ENCODE measurements at regions not wholly inside any gene's neighbourhood (a gene's known extent, or its start where the extent isn't known, plus 50 kb on each side); places are given as distances from the start of the nearest gene placed in this dataset.

GRCh38 chr20:56949318-56949717, 317.1 kb downstream of the BMP7 start:
- Histone ChIP-seq H3K36me3 (no peaks in the 10 kb centered on the region), H3K4me3 (ENCODE audit: low read depth in 1 of 2, low read length in 1 of 2) (no peak overlapping the region), H3K27me3 (peaks cover 18% of the 10 kb centered on the region), H3K27ac (no peak overlapping the region), H3K9me3 (no peaks in the 10 kb centered on the region), H3K4me1 (ENCODE audit: control insufficient read depth in 1 of 2, insufficient read depth in 1 of 2, low read depth in 1 of 2, low read length in 1 of 2) (no peaks in the 10 kb centered on the region)
- TF ChIP-seq CTCF (IDR thresholded peaks at IDR 0.05), result no peak

GRCh38 chr20:56952258-56953047, 314.0 kb downstream of the BMP7 start:
- Histone ChIP-seq H3K4me1 (ENCODE audit: control insufficient read depth in 1 of 2, insufficient read depth in 1 of 2, low read depth in 1 of 2, low read length in 1 of 2) (no peaks in the 10 kb centered on the region), H3K9me3 (no peaks in the 10 kb centered on the region), H3K27me3 (peaks cover 40% of the 10 kb centered on the region), H3K36me3 (no peaks in the 10 kb centered on the region), H3K27ac (no peak overlapping the region), H3K4me3 (ENCODE audit: low read depth in 1 of 2, low read length in 1 of 2) (no peak overlapping the region)
- TF ChIP-seq CTCF (IDR thresholded peaks at IDR 0.05), result no peak

- peaks cover 46% of the 10 kb centered on the region for H3K27me3 ChIP-seq
- H3K36me3 ChIP-seq, result no peaks in the 10 kb centered on the region
- no peak overlapping the region for H3K4me3 ChIP-seq (ENCODE audit: low read depth in 1 of 2, low read length in 1 of 2)
- no peaks in the 10 kb centered on the region for H3K4me1 ChIP-seq (ENCODE audit: control insufficient read depth in 1 of 2, insufficient read depth in 1 of 2, low read depth in 1 of 2, low read length in 1 of 2)
- no peaks in the 10 kb centered on the region for H3K9me3 ChIP-seq
- no peak overlapping the region for H3K27ac ChIP-seq
- no peak for TF ChIP-seq CTCF (IDR thresholded peaks at IDR 0.05)
These were observed 313.3 kb downstream of the BMP7 start for GRCh38 chr20:56953048-56953586.

GRCh38 chr20:56954797-56955196, 311.6 kb downstream of the BMP7 start:
- Histone ChIP-seq H3K4me3 (ENCODE audit: low read depth in 1 of 2, low read length in 1 of 2) (no peak overlapping the region), H3K27me3 (peaks cover 55% of the 10 kb centered on the region), H3K27ac (no peak overlapping the region), H3K36me3 (no peaks in the 10 kb centered on the region), H3K4me1 (ENCODE audit: control insufficient read depth in 1 of 2, insufficient read depth in 1 of 2, low read depth in 1 of 2, low read length in 1 of 2) (no peaks in the 10 kb centered on the region), H3K9me3 (no peaks in the 10 kb centered on the region)
- TF ChIP-seq CTCF (IDR thresholded peaks at IDR 0.05), result no peak

- H3K27me3 ChIP-seq, result peaks cover 59% of the 10 kb centered on the region
- no peaks in the 10 kb centered on the region for H3K9me3 ChIP-seq
- no peaks in the 10 kb centered on the region for H3K36me3 ChIP-seq
- H3K4me1 ChIP-seq (ENCODE audit: control insufficient read depth in 1 of 2, insufficient read depth in 1 of 2, low read depth in 1 of 2, low read length in 1 of 2), result no peaks in the 10 kb centered on the region
- H3K4me3 ChIP-seq (ENCODE audit: low read depth in 1 of 2, low read length in 1 of 2), result no peak overlapping the region
- no peak for TF ChIP-seq CTCF (IDR thresholded peaks at IDR 0.05)
- H3K27ac ChIP-seq, result no peak overlapping the region
These were observed 310.8 kb downstream of the BMP7 start for GRCh38 chr20:56955680-56956079.
